ENCODE measurements at regions not wholly inside any gene's neighbourhood (a gene's known extent, or its start where the extent isn't known, plus 50 kb on each side); places are given as distances from the start of the nearest gene placed in this dataset.
A peak's percentile ranks its signal among the peaks of the same experiment; 100 is the strongest.

GRCh38 chr3:61353382-61353781 lies 102.1 kb upstream of the FHIT start:
- no peaks in the 10 kb centered on the region for H3K27me3 ChIP-seq
- TF ChIP-seq POLR2AphosphoS5 (IDR thresholded peaks at IDR 0.05) = no peak
- TF ChIP-seq EP300 (IDR thresholded peaks at IDR 0.05) = no peak
- H3K36me3 ChIP-seq = no peaks in the 10 kb centered on the region
- peaks cover 0 to 16% (median 9%) of the 10 kb centered on the region in 4 donors for H3K4me1 ChIP-seq
- no peak overlapping the region for H3K27ac ChIP-seq
- intact Hi-C loops (cut with DNase I; ENCODE audit: low total_unique reads) = no loop called here
- no peak for DNase-seq
- H3K9me3 ChIP-seq = no peaks in the 10 kb centered on the region
- no peak overlapping the region for H3K4me3 ChIP-seq
- 41 to 67% (median 61%) methylated on average over 1 of the region's 1 CpG for WGBS, 5 donors

GRCh38 chr3:61354604-61355003 lies 103.4 kb upstream of the FHIT start:
- Histone ChIP-seq H3K4me3 (no peak overlapping the region), H3K36me3 (no peaks in the 10 kb centered on the region), H3K4me1 (peaks cover 0 to 20% (median 11%) of the 10 kb centered on the region in 4 donors), H3K9me3 (no peaks in the 10 kb centered on the region), H3K27ac (no peak overlapping the region), H3K27me3 (no peaks in the 10 kb centered on the region)
- 69 to 72% (median 70%) methylated on average over 5 of the region's 5 CpGs for WGBS, 5 donors
- TF ChIP-seq POLR2AphosphoS5 (IDR thresholded peaks at IDR 0.05) (no peak), CTCF (IDR thresholded peaks at IDR 0.05) (no peak), POLR2A (IDR thresholded peaks at IDR 0.05) (no peak), EP300 (IDR thresholded peaks at IDR 0.05) (no peak)
- intact Hi-C loops (cut with DNase I; ENCODE audit: low total_unique reads) = no loop called here
- no peak for DNase-seq

GRCh38 chr3:61356685-61357084 lies 105.4 kb upstream of the FHIT start:
- no peak for TF ChIP-seq CTCF (IDR thresholded peaks at IDR 0.05)
- TF ChIP-seq POLR2A (IDR thresholded peaks at IDR 0.05) = no peak
- TF ChIP-seq EP300 (IDR thresholded peaks at IDR 0.05) = no peak
- no peak for TF ChIP-seq POLR2AphosphoS5 (IDR thresholded peaks at IDR 0.05)
- no peaks in the 10 kb centered on the region for H3K36me3 ChIP-seq
- H3K27ac ChIP-seq = no peak overlapping the region
- no peak overlapping the region for H3K4me3 ChIP-seq
- DNase-seq = no peak
- intact Hi-C loops (cut with DNase I; ENCODE audit: low total_unique reads) = no loop called here
- no peaks in the 10 kb centered on the region for H3K27me3 ChIP-seq
- no peaks in the 10 kb centered on the region for H3K9me3 ChIP-seq
- 31 to 53% (median 42%) methylated on average over 1 of the region's 1 CpG for WGBS, 5 donors
- peaks cover 0 to 20% (median 11%) of the 10 kb centered on the region in 4 donors for H3K4me1 ChIP-seq

GRCh38 chr3:61357902-61358301 lies 106.7 kb upstream of the FHIT start:
- H3K27ac ChIP-seq = no peak overlapping the region

More at GRCh38 chr3:61357902-61358301, 106.7 kb upstream of the FHIT start:
- 56 to 83% (median 74%) methylated on average over 1 of the region's 1 CpG for WGBS, 5 donors
- no peaks in the 10 kb centered on the region for H3K9me3 ChIP-seq
- H3K4me3 ChIP-seq = no peak overlapping the region
- no peaks in the 10 kb centered on the region for H3K27me3 ChIP-seq
- TF ChIP-seq CTCF (IDR thresholded peaks at IDR 0.05) = no peak
- no peak for TF ChIP-seq EP300 (IDR thresholded peaks at IDR 0.05)
- TF ChIP-seq POLR2A (IDR thresholded peaks at IDR 0.05) = no peak
- TF ChIP-seq POLR2AphosphoS5 (IDR thresholded peaks at IDR 0.05) = no peak
- no peaks in the 10 kb centered on the region for H3K36me3 ChIP-seq
- H3K4me1 ChIP-seq = peaks cover 0 to 20% (median 11%) of the 10 kb centered on the region in 4 donors
- intact Hi-C loops (cut with DNase I; ENCODE audit: low total_unique reads) = no loop called here
- peak in 1 of 2 donors; percentile 16 for DNase-seq

All from stomach (tissue), 8 donors.